ENCODE measurements at regions not wholly inside any gene's neighbourhood (a gene's known extent, or its start where the extent isn't known, plus 50 kb on each side); places are given as distances from the start of the nearest gene placed in this dataset.
A peak's percentile ranks its signal among the peaks of the same experiment; 100 is the strongest.

- no peak for TF ChIP-seq ZNF274 (IDR thresholded peaks at IDR 0.05; ENCODE audit: borderline replicate concordance, low read depth, low read length)
- TF ChIP-seq PRMT5 (CRISPR knock-in tag; IDR thresholded peaks at IDR 0.05) = no peak
- TF ChIP-seq PYGO2 (tag; IDR thresholded peaks at IDR 0.05) = no peak
- TF ChIP-seq EHMT2 (IDR thresholded peaks at IDR 0.05) = no peak
- peak; percentile 60 to 74 for TF ChIP-seq KDM1A (IDR thresholded peaks at IDR 0.05)
- no peak for TF ChIP-seq ZNF146 (CRISPR knock-in tag; IDR thresholded peaks at IDR 0.05; ENCODE audit: unreplicated experiment)
- no peak for TF ChIP-seq ZEB2 (IDR thresholded peaks at IDR 0.05)
- peak; percentile 53 for TF ChIP-seq MTA2 (IDR thresholded peaks at IDR 0.05; ENCODE audit: low read depth)
- no peak for TF ChIP-seq STAG1 (CRISPR knock-in tag; IDR thresholded peaks at IDR 0.05; ENCODE audit: borderline replicate concordance)
- TF ChIP-seq VEZF1 (CRISPR knock-in tag; IDR thresholded peaks at IDR 0.05) = no peak
- TF ChIP-seq THRA (IDR thresholded peaks at IDR 0.05) = no peak
- no peak for TF ChIP-seq RBFOX2 (IDR thresholded peaks at IDR 0.05; ENCODE audit: low read depth, low read length)
- no peak for TF ChIP-seq JUND (IDR thresholded peaks at IDR 0.05; ENCODE audit: borderline replicate concordance, low read depth, low read length)
- TF ChIP-seq JUND (tag; IDR thresholded peaks at IDR 0.05; ENCODE audit: borderline replicate concordance, low read depth, low read length) = no peak
- peak; percentile 48; the same call in 1 of the 2 replicates for TF ChIP-seq SMARCE1 (IDR thresholded peaks at IDR 0.05)
- no peak for TF ChIP-seq GABPB1 (CRISPR knock-in tag; IDR thresholded peaks at IDR 0.05)
- TF ChIP-seq, protein P1, sequence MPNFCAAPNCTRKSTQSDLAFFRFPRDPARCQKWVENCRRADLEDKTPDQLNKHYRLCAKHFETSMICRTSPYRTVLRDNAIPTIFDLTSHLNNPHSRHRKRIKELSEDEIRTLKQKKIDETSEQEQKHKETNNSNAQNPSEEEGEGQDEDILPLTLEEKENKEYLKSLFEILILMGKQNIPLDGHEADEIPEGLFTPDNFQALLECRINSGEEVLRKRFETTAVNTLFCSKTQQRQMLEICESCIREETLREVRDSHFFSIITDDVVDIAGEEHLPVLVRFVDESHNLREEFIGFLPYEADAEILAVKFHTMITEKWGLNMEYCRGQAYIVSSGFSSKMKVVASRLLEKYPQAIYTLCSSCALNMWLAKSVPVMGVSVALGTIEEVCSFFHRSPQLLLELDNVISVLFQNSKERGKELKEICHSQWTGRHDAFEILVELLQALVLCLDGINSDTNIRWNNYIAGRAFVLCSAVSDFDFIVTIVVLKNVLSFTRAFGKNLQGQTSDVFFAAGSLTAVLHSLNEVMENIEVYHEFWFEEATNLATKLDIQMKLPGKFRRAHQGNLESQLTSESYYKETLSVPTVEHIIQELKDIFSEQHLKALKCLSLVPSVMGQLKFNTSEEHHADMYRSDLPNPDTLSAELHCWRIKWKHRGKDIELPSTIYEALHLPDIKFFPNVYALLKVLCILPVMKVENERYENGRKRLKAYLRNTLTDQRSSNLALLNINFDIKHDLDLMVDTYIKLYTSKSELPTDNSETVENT (CRISPR knock-in tag; IDR thresholded peaks at IDR 0.05) = no peak
- TF ChIP-seq, protein P2, sequence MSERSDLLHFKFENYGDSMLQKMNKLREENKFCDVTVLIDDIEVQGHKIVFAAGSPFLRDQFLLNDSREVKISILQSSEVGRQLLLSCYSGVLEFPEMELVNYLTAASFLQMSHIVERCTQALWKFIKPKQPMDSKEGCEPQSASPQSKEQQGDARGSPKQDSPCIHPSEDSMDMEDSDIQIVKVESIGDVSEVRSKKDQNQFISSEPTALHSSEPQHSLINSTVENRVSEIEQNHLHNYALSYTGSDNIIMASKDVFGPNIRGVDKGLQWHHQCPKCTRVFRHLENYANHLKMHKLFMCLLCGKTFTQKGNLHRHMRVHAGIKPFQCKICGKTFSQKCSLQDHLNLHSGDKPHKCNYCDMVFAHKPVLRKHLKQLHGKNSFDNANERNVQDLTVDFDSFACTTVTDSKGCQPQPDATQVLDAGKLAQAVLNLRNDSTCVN (CRISPR knock-in tag; IDR thresholded peaks at IDR 0.05) = no peak
- TF ChIP-seq PHF21A (IDR thresholded peaks at IDR 0.05; ENCODE audit: borderline replicate concordance, low read depth) = no peak
- TF ChIP-seq ZNF184 (CRISPR knock-in tag; IDR thresholded peaks at IDR 0.05) = no peak
- TF ChIP-seq E2F6 (IDR thresholded peaks at IDR 0.05; ENCODE audit: borderline replicate concordance in 1 of 2, extremely low read depth in 1 of 2, insufficient read depth in 1 of 2, insufficient read length in 1 of 2, low read depth in 1 of 2, low read length in 1 of 2, poor library complexity in 1 of 2, severe bottlenecking in 1 of 2) = no peak
- no peak for TF ChIP-seq KDM5B (IDR thresholded peaks at IDR 0.05; ENCODE audit: insufficient replicate concordance, low read depth, low read length)
- no peak for TF ChIP-seq HMGN3 (IDR thresholded peaks at IDR 0.05; ENCODE audit: borderline replicate concordance, extremely low read depth, insufficient read length, low read depth, low read length)
Observed at GRCh38 chr21:20856926-20857325, 141.3 kb upstream of the NCAM2 start (continued).

Data from K562 (cell line).